COLO668 (cell line): ENCODE measurements at regions not wholly inside any gene's neighbourhood (a gene's known extent, or its start where the extent isn't known, plus 50 kb on each side); places are given as distances from the start of the nearest gene placed in this dataset.

ENCODE experiments used
- DNase-seq: peaks from one replicate; lab custom pipeline; 2025; ENCODE audit not compliant: unreplicated experiment; lab: John Stamatoyannopoulos, UW

DNA sequence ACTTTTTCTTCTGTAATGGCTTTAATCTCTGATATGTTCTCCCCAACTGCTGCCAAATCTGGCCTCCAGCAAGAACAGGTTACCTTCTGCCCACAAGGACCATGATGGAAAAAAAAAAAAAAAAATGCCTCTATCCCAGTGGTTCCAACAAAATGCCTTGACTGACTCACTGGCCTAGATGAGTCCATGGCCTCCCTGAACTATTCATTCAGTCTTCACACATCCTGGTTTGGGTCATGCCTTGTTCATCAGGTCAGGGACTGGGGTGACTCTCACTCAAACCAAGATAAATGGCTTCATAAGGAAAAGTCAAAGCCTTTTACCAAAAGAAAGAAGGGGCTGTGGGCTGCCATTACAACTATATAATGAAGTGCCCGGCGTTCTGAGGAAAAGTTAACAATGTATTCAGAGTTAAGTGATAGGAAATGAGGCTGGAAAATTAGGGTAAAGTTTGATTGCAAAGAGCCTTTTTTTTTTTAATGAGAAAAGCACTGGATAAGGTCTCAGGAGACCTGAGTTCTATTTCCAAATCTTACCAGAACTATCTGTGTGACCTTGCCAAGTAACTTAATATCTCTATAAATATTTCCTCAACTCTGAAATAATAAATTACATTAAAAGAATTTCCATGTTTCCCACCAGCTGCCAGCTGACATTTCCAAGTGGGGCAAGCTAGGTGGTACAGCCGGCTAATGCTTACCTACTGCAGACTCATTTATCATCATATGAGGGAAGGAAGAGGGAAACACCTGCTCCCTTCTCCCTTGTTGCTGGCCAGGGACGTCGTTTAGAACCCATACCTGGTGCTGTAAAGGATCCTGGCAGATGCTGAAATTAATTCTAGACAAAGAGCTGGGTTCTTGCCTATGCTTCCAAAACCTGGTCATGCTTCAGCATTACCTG is 380.0 kb upstream of the MARCKS start:
- DNase-seq, result peak; percentile 29

DNA sequence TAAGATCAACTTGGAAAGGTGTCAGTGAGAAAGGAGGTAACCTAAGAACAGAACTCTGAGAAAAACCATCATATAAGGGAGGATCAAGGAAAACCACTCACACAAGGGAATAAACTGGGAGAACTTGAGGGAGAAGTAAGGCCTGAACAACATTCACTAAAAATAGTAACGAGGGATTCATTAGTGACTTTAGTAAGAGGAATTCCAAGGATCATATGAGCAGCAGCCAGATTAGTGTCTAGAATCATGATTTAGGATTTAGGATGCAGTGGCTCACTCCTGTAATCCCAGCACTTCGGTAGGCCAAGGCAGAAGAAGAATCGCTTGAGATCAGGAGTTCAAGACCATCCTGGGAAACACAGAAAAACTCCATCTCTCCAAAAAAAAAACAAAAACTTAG is 376.5 kb upstream of the MARCKS start:
- no peak for DNase-seq

DNA sequence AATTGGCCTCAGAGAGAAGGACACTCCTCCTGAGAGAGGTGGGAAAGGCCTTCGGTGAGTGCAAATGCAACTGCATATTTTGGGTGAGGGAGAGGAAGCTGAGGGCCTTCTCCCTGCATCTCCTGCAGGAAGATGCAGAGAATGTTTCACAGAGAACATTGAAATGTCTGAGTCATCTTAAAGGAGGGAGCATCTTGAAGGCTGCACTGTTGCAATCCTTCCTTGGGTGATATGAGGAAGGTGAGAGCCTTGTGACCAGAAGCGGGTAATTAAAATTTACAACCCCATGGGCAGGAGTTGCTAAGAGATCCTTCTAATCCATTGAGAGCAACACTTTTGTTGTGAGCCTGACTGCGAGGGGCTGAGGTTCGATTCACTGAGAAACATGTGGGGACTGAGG is 375.7 kb upstream of the MARCKS start:
- no peak for DNase-seq

DNA sequence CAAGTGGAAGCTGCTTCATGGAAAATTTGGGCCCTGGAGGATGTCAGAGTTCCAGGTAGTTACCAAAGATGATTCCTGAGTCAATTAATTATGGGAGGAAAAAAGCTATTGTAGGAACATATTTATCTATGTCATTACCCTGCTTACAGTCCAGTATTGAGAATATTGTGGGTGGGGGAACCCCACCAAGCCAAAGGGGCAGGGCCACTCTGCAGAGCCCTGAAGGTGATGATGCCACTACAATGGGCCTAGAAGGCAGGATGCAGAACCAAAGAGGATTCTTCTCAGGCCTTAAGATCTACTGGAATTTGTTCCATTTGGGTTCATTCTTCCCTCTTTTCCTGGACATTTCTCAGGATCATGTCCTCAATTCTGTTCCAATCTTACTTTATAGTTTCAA is 375.2 kb upstream of the MARCKS start:
- no peak for DNase-seq

DNA sequence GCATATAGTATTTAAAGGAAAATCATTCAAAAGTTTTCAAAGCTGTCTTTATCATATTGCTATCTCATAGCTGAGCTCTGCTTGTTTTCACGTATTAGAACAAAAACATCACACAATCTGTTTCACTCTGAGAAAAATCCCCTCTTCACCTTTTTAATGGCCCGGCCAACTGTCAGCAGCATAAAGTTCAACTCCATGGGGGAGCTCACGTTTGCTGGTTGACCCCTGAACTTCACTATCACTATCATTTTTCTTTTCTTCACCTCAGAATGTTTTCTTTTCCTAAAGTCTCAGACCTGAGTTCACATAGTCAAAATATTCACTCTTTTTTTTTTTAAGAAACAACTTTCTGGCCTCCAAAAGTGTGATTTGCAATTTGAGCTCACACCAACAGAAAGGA is 374.4 kb upstream of the MARCKS start:
- no peak for DNase-seq

DNA sequence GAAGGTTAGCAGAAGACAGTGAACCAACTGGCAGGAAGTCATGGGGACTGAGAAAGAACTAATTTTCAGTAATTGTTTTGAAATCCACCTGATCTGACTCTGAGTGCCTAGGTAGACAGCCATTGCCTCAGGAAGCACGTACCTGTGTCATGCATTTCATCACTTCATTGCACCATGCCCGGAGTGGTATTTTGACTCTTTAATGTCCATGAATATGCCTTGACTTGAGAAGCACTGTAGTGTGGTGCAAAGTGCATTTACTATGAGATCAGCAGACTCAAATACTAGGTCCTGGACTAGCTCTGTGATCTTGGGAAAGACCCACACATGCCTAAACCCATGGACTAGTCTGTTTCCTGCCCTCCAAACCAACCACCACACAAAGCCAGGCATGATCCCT is 370.9 kb upstream of the MARCKS start:
- DNase-seq, result no peak

DNA sequence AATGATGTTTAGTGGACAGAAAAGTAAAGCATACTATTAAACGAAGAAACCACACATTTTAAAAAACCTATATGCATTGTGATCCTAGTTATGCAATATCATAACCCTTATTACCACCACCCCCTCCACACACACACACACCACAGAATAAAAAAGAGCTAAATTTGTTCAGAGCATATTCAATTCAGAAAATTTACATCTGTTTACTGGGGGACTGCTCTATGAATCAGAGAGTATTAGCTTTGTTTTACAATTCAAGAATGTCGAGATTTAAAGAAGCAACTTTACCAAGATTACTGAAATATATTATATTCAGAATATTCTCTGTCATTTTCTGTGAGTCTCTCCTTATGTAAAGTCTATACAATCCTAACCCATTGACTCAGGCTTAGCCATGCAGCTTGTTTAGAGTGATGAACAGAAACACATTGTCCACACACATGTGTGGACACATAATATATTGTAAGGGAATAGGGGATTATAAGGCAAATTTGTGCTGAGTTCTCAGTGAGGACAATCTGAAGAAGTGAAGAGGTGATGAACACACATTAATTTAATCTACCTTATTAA is 369.6 kb upstream of the MARCKS start:
- no peak for DNase-seq

DNA sequence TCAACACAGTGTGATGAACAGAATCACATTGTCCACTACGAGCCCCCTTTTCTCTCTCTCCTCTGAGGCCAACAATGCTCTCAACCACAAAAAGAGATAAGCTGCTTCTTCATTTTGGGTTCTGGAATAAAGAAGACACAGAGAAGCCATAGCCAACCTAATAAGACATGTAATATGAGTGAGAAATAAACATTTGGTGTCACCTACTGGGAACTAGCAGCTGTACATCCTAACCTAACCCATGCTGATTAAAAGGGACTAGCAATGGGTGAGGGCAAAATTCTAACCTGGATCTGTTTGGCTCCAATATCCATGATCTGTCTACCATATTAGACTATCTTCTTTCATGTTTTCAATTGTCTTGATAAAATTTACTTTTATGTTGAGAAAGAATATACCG is 369.1 kb upstream of the MARCKS start:
- DNase-seq, result no peak

DNA sequence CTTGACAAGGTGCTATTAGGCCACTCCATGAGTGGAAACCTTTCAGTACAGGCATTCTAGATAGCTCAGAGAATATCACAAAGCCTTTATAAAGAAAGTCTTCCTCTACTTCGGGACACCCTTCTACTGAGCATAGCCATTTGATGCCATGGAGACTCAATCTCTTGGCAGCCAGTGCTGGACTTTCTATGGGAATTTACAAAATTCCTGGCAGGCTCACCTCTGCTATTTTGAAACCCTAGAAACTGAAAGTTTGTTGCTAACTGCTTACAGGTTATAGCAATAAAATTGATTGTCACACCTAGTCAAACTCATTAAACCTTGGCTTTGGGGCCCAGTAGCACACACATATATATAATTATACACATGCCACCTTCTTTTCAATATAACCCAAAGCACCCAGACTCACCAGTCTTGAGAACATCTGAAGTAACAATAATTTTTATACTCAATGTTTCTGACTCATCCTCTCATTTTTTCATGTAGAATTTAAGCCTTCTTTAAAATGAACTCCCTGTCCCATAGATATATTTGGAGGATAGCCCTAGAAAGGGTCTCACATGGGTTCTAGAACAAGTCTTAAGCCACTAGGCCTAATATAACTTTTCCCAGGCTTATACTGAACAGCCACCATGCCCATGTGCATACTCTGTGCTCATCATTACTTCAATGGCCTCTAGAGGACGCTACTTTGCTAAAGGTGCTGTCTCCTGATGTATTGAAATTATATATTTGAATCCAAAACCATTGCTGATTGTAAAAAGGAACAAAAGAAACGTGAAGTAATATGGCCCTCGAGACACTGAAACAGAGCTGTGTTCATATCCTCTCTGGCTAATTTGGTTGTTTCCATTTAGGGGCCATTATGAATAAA is 368.1 kb upstream of the MARCKS start:
- no peak for DNase-seq

DNA sequence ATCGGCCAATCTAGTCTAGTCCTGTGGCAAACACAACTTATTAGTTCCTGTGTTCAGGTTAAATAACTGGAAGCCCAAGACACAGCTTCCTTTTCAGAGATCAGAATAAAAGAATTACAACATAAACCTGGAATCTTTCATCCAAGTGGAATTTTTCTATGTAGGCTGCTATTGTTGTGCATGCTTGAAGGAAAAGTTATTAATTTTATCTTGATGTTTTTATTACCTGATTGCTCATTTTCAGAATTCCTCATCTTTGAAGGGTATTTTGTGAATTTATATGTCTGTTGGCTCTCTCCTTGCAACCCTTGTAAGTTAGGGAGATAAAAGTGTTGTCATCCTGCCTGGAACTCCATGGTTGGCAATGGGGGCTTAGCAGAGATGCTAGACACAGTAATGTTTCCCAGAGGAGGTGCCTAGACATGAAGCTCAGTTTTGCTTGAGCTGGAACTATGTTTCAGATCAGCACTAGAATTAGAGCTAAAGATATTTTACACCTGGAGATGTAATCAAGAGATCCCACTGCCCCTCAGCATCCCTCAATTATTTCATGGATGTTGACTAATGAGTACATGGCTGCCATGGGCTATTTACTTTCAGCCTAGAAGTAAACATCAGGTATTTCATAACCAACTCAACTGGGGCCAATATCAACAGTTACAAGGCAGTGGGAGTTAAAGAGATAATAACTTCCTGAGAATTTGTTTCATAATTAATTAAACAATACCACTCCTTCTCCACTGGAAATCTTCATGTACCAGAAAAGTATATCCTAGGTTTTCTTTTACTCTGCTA is 367.0 kb upstream of the MARCKS start:
- DNase-seq, result no peak

DNA sequence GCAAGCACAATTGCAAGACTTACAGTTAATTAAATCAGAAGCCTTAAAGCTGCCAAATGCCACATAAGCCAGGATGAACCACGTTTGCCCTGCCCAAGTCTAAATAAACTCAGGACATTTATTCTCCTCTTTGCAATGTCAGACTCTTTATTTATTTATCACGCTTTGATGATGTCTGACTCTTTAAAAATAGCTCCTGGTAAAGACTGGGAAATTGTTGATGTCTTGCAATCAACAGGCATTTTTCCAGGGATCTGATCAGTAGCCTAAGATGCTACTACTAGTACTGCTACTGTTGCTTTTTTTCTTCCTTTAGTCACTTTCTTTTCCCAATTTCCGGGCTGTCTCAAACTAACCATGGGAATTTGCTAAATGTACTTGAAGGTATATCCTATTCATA is 365.8 kb upstream of the MARCKS start:
- DNase-seq, result no peak

DNA sequence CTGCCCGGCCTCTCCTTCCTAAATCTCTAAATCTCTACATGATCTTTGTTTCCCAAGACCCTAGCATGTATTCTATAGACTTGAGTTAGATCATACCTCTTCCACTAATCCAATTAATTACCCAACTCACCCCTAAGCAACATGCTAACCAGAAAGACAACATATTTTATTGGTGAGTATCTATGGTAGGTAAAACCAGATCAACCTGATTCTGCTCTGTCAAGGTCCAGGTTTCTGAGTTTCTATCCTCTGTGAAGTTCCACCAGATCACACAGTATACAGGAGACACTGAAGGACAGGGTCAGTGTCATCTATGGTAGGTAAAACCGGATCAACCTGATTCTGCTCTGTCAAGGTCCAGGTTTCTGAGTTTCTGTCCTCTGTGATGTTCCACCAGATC is 363.2 kb upstream of the MARCKS start:
- no peak for DNase-seq

DNA sequence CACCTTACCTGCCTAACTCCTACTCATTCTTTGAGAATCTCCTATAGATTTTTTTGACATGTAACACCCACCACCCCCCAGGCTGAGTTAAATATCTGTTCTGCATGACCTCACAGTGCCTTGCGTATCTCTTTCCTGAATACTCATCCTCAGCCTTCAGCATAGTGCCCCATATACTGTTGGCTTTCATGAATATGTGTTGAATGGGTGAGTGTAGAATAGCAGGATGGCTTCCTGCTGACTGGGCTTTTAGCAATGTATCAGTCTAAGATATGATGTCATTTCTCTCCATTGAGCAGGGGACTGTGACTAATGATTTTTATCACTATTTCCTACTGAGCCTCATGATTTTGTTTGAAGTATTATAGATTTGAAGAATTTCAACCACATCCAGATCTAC is 361.6 kb upstream of the MARCKS start:
- DNase-seq, result no peak

DNA sequence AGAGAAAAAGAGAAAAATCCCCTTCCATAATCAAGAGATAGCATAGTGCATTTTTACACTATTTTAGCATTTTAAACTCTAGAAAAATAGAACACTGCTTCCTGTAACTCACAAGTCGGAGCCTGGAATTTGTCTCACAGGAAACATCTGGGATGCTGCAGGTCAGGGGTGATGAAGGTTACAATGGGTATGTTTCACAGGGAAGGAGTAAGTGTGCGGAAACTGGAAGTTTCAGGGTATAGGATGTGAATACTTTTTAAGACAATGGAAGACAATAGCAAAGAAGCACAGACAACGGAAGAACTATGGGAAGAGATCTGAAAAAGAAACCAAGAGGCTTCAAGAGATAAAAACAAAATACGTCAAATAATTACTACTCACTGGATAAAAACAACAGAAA is 361.0 kb upstream of the MARCKS start:
- DNase-seq, result no peak

DNA sequence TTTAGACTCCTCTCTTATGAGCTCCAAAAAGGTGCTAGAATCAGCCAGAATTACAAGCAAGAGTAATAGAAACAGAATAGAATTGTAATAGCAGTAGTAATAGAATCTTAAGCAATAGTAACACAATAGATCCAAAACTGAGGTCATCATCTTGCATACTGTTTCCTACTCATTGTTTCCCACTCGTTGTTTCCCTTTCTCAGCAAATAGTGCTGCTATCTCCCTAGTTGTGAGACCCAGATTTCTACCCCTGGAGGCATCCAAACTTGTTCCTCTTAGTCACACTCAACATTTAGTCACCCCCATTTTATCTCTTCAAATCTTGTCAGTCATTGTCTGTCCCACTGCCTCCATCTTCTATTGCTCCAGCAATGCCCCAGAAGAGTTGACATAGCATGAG is 356.9 kb upstream of the MARCKS start:
- DNase-seq, result no peak

DNA sequence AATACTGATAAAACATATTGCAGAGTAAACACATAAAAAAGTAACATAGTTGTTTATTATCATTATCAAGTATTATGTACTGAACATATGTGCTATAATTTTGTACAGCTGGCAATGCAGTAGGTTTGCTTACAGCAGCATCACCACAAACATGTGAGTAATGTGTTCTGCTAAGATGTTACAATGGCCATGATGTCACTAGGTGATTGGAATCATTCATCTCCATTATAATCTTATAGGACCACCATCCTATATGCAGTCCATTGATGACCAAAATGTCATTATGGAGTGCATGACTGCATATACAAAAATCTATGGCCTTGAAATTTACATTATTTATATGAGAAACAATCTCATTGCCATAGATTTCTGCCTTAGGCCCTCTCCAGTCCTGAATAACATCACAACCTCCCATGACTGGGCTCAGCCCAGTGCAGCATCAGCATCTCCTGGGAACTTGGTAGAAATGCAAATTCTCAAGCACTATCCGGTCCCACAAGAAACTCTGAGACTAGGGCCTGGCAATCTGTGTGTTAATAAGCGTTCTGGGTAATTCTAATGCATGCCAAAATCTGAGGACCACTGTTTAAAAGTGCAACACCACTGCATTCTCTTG is 352.0 kb upstream of the MARCKS start:
- DNase-seq, result no peak

DNA sequence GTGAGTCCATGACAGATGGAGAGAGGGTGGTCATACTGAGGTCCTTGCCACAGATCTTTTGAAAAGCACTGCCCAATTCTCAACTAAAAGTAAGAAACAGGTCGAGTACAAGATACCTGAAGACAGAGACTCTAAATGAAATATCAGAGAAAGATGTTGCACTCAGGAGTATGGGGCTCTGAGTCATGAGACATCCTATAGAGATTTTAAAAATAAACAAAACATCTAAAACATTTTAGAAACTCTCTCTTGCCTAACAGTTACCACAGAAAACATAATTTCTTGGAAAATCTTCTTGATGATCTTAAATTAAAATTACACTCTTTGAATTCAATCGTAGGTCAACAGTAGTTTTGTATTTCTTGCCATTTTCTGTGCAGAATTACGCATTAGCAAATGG is 348.9 kb upstream of the MARCKS start:
- no peak for DNase-seq

DNA sequence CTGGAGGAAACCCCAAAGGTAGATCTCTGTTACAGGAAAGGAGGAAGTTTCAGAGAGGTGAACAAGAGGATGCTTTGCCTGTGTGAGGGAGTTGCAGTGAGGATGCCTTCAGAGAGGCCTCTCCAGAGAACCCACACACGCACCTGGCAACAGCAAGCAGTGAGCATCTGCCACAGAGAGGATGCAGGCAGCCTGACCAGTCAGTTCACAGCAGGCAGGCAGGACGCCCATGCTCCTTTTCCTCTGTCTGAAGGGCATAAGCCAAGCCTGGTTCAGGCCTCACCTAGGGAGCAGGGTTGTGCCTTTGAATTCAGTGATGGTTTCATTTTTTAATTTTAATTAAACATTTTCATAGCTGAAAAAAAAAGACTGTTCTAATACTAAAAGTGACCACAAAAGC is 346.0 kb upstream of the MARCKS start:
- no peak for DNase-seq

DNA sequence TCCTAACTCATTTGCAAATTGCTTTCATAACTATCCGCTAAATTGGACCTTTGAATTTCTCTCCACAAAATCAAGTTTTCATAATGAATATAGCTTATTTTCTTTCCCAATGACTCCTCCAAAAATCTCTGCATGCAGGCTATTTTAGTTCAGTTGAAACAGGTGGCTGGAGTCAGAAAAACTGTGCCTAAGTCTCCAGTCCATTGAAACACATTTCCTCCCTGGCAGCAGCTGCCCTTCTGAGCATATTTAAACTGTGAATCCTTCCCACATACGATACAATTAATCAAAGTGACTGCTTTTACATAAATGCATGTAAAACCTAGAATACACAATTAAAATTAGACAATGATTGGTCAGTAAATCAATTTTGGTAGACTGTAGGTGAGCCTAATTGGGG is 344.6 kb upstream of the MARCKS start:
- DNase-seq, result no peak

DNA sequence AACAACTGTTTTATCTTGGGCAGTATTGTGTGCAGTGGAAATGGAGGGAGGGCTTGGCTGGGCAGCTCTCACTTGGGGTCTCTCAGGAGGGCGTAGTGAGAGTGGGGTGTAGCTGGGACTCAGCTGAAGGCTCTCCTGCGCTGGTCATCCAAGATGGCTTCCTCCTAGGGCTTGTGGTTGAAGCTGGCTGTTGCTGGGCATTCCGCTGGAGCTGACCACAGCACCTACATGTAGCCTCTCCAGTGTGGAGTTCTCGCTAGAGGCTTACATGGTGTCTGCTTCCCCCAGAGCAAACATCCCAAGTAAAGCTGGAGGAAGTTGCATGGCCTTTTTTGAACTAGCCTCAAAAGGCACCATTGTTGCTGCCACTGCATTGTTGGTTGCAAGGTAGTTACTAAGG is 344.1 kb upstream of the MARCKS start:
- no peak for DNase-seq

DNA sequence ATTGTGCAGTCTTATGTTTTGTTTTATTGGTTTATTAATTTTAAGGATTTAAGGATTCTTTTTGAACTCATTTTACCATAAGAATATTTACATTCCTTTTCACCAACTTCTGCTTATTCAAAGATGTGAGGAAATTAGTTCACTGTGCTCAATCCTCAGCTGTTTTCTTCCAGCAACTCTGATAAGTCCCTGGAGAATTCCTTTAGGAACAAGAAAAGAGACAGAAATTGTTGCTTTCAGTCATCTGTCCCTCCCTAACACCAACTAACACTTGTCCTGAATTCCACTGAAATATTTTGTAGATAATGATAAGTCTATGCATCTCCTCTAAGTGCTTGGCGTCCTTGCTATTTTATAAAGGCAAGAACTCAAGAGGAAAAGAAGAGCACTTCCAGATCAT is 334.8 kb upstream of the MARCKS start:
- no peak for DNase-seq
